Natural killer cell (primary cell): ENCODE measurements at regions not wholly inside any gene's neighbourhood (a gene's known extent, or its start where the extent isn't known, plus 50 kb on each side); places are given as distances from the start of the nearest gene placed in this dataset.

Experiments used
- ATAC-seq, 3 donors: fragments of 150-1000 bp in 2 of 3; fragments of 200-7000 bp in 1 of 3; cut with Tn5 transposase; 1 replicate in 1 of 3; 2 replicates in 2 of 3; pipeline ENCODE4 v1.10.0; 2021; ENCODE audit warnings: mild to moderate bottlenecking in 2 of 3, moderate library complexity in 2 of 3
- DNase-seq, 2 donors: peaks; one replicate each; pipeline versions ENCODE4 v3.0.0 to v3.0.0-alpha.2; 2013 to 2021; ENCODE audit warnings: mixed read lengths in 1 of 2
- H3K27ac ChIP-seq: one replicate; pipeline ENCODE4 v1.5.1; 2013; ENCODE audit warnings: mild to moderate bottlenecking, low read length
- H3K27me3 ChIP-seq: one replicate; pipeline ENCODE4 v1.6.1; 2013; ENCODE audit warnings: low read length; ENCODE audit not compliant: control insufficient read depth, insufficient read depth
- H3K36me3 ChIP-seq: one replicate; pipeline ENCODE4 v1.6.1; 2013; ENCODE audit warnings: low read length; ENCODE audit not compliant: control insufficient read depth, insufficient read depth
- H3K4me1 ChIP-seq: one replicate; pipeline ENCODE4 v1.6.1; 2013; ENCODE audit warnings: low read length; ENCODE audit not compliant: control insufficient read depth, insufficient read depth
- H3K4me3 ChIP-seq: one replicate; pipeline ENCODE4 v1.5.1; 2013; ENCODE audit warnings: low read length
- H3K9me3 ChIP-seq: one replicate; pipeline ENCODE4 v1.6.1; 2013; ENCODE audit warnings: low read length; ENCODE audit not compliant: control insufficient read depth, insufficient read depth
- H3K27ac Mint-ChIP-seq, 2 donors: one replicate each; pipeline ENCODE4 v1.8.0; 2022; ENCODE audit warnings: mild to moderate bottlenecking in 2 of 2, mixed read lengths in 2 of 2, moderate library complexity in 1 of 2
- H3K27me3 Mint-ChIP-seq, 2 donors: one replicate each; pipeline ENCODE4 v1.8.0; 2022; ENCODE audit warnings: low read depth in 2 of 2, mixed read lengths in 2 of 2
- H3K36me3 Mint-ChIP-seq: one replicate; pipeline ENCODE4 v1.8.0; 2022; ENCODE audit warnings: mixed read lengths
- H3K4me1 Mint-ChIP-seq, 2 donors: one replicate each; pipeline ENCODE4 v1.8.0; 2022; ENCODE audit warnings: mixed read lengths in 2 of 2
- H3K4me3 Mint-ChIP-seq: one replicate; pipeline ENCODE4 v1.8.0; 2022; ENCODE audit warnings: mild to moderate bottlenecking, moderate library complexity, mixed read lengths
- H3K9me3 Mint-ChIP-seq, 2 donors: one replicate each; pipeline ENCODE4 v1.8.0; 2022; ENCODE audit warnings: mixed read lengths in 2 of 2
- WGBS: methylation state at CpG from one replicate; pipeline ENCODE4 v1.1.7; 2013; ENCODE audit warnings: missing lambda C conversion rate; ENCODE audit not compliant: insufficient coverage; 5-methylcytosine and 5-hydroxymethylcytosine counted together
- intact Hi-C: fragments of 100-400 bp; cut with micrococcal nuclease; formaldehyde crosslinking; loops from one replicate; pipeline ENCODE4 v1.14.2; 2022
- TF ChIP-seq, protein P1 (sequence below): fragments of 200-600 bp; IDR thresholded peaks from one replicate; pipeline ENCODE4 v1.8.0; 2022; ENCODE audit warnings: antibody characterized with exemption

DNA sequence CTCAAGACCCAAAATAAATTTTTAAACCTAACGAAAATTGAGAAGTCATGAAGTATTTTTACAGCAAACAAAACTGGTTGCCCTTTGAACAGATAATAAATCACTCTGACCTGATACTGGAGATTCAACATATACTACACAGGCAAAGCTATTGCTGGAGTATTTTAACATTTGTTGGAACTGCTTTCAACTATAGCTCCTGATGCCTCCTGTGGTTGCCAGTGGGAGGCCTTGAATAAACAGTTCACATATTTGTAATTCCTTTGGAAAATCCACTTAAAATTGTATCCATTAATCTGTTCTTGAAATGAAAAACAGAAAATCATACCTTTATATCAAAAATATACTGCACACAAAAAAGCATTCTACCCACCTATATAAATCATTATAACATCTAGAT is 605.1 kb downstream of the KCTD8 start:
- Mint-ChIP-seq H3K4me1 (no peaks in the 10 kb centered on the region), H3K36me3 (no peaks in the 10 kb centered on the region), H3K4me3 (no peak overlapping the region), H3K9me3 (peaks cover 12 to 18% of the 10 kb centered on the region in 2 donors), H3K27me3 (no peaks in the 10 kb centered on the region), H3K27ac (no peak overlapping the region)
- H3K27me3 ChIP-seq: no peaks in the 10 kb centered on the region
- H3K9me3 ChIP-seq: peaks cover 6% of the 10 kb centered on the region
- DNase-seq (no peak), ATAC-seq (no peak)
- TF ChIP-seq, protein P1, sequence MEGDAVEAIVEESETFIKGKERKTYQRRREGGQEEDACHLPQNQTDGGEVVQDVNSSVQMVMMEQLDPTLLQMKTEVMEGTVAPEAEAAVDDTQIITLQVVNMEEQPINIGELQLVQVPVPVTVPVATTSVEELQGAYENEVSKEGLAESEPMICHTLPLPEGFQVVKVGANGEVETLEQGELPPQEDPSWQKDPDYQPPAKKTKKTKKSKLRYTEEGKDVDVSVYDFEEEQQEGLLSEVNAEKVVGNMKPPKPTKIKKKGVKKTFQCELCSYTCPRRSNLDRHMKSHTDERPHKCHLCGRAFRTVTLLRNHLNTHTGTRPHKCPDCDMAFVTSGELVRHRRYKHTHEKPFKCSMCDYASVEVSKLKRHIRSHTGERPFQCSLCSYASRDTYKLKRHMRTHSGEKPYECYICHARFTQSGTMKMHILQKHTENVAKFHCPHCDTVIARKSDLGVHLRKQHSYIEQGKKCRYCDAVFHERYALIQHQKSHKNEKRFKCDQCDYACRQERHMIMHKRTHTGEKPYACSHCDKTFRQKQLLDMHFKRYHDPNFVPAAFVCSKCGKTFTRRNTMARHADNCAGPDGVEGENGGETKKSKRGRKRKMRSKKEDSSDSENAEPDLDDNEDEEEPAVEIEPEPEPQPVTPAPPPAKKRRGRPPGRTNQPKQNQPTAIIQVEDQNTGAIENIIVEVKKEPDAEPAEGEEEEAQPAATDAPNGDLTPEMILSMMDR: no peak
- H3K27ac ChIP-seq: no peak overlapping the region
- intact Hi-C loops: no loop called here
- no peak overlapping the region for H3K4me3 ChIP-seq
- no peaks in the 10 kb centered on the region for H3K4me1 ChIP-seq
- H3K36me3 ChIP-seq: no peaks in the 10 kb centered on the region
- WGBS: 50% methylated on average over 1 of the region's 1 CpG

DNA sequence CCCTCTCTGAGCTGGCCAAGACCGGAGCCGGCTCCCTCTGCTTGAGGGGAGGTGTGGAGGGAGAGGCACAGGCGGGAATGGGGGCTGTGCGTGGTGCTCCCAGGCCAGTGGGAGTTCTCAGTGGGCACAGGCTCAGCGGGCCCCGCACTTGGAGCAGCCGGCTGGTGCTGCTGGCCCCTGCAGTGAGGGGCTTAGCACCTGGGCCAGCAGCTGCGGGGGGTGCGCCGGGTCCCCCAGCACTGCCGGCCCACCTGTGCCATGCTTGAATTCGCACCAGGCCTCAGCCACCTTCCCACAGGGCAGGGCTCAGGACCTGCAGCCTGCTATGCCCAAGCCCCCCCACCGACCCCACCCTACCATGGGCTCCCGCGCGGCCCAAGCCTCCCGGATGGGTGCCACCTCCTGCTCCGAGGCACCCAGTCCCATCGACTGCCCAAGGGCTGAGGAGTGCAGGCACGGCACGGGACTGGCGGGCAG is 602.5 kb downstream of the KCTD8 start:
- TF ChIP-seq, protein P1: no peak
- Mint-ChIP-seq H3K9me3 (peaks cover 8 to 12% of the 10 kb centered on the region in 2 donors), H3K27me3 (no peaks in the 10 kb centered on the region), H3K4me3 (no peak overlapping the region), H3K27ac (no peak overlapping the region), H3K36me3 (no peaks in the 10 kb centered on the region), H3K4me1 (no peaks in the 10 kb centered on the region)
- no peaks in the 10 kb centered on the region for H3K4me1 ChIP-seq
- intact Hi-C loops: no loop called here
- peaks cover 6% of the 10 kb centered on the region for H3K9me3 ChIP-seq
- no peak overlapping the region for H3K4me3 ChIP-seq
- ATAC-seq (no peak), DNase-seq (no peak)
- 93% methylated on average over 22 of the region's 22 CpGs for WGBS
- H3K36me3 ChIP-seq: no peaks in the 10 kb centered on the region
- no peaks in the 10 kb centered on the region for H3K27me3 ChIP-seq
- no peak overlapping the region for H3K27ac ChIP-seq

DNA sequence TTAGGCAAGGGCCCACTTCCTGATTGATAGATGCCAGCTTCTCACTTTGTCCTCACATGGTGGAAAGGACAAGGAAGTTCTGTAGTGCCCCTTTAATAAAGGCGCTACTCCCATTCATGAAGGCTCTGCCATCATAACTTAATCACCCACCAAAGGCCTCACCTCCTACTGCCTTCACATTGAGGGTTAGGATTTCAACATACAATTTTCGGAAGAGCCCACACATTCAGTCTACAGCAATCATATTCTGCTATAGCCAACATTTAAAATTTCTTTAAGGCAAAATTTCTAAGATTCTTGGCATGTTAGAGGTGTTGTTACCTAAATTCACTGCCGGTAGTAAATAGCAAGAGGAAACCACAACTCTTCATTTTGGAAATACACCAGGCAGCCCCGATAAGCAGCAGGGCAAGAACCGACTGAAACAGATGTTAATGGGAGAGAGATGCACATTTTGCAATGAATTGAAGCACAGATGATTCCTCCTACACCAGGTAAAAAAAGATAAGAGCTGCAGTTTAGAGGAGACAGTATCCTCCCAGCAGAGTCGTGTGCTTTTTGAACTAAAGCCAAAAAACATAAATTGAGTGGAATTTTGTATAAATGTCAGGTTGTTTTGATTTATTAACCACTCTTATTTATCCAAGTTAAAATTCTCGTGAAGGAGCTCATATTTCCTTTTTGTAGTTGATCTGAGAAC is 594.9 kb downstream of the KCTD8 start:
- no peak for ATAC-seq
- TF ChIP-seq, protein P1: no peak
- Histone ChIP-seq H3K4me1 (no peaks in the 10 kb centered on the region), H3K36me3 (no peaks in the 10 kb centered on the region), H3K27ac (no peak overlapping the region), H3K27me3 (no peaks in the 10 kb centered on the region), H3K9me3 (no peaks in the 10 kb centered on the region), H3K4me3 (no peak overlapping the region)
- WGBS: 58% methylated on average over 6 of the region's 7 CpGs
- Mint-ChIP-seq H3K36me3 (peaks cover 6% of the 10 kb centered on the region), H3K9me3 (peaks cover 12 to 20% of the 10 kb centered on the region in 2 donors), H3K4me1 (no peaks in the 10 kb centered on the region), H3K27ac (no peak overlapping the region), H3K4me3 (no peak overlapping the region), H3K27me3 (no peaks in the 10 kb centered on the region)
- intact Hi-C loops: no loop called here
- no peak for DNase-seq

DNA sequence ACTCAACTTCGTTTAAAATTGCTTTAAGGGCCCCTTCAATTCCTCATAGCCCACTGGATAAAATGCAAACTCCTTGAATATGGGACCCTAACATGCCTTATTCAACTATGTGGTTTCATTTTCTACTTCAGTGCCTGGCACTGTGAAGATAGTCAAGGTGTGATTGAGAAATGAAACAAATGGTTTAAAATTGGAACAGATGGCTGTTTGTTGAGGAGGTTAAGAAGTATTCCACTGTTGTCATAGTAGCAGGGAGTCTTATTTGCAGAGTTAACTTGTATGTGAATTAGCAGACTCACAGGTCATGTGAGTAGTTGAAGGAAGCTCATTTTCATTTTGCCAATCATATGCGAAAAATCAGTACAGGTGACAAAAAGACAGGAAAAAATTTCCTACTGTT is 593.3 kb downstream of the KCTD8 start:
- H3K4me3 ChIP-seq: no peak overlapping the region
- H3K4me1 ChIP-seq: no peaks in the 10 kb centered on the region
- no peaks in the 10 kb centered on the region for H3K27me3 ChIP-seq
- intact Hi-C loops: no loop called here
- 73% methylated on average over 2 of the region's 2 CpGs for WGBS
- Mint-ChIP-seq H3K27me3 (no peaks in the 10 kb centered on the region), H3K36me3 (peaks cover 6% of the 10 kb centered on the region), H3K9me3 (peaks cover 12 to 24% of the 10 kb centered on the region in 2 donors), H3K27ac (no peak overlapping the region), H3K4me3 (no peak overlapping the region), H3K4me1 (no peaks in the 10 kb centered on the region)
- TF ChIP-seq, protein P1: no peak
- DNase-seq (no peak), ATAC-seq (no peak)
- no peaks in the 10 kb centered on the region for H3K9me3 ChIP-seq
- H3K27ac ChIP-seq: no peak overlapping the region
- no peaks in the 10 kb centered on the region for H3K36me3 ChIP-seq
